GM18907 (cell line): ENCODE measurements at regions not wholly inside any gene's neighbourhood (a gene's known extent, or its start where the extent isn't known, plus 50 kb on each side); places are given as distances from the start of the nearest gene placed in this dataset.

Experiments
- ATAC-seq: cut with Tn5 transposase; IDR thresholded peaks from one replicate; pipeline ENCODE4 v1.9.1; 2021; ENCODE audit warnings: mild to moderate bottlenecking, moderate library complexity; ENCODE audit not compliant: unreplicated experiment

DNA sequence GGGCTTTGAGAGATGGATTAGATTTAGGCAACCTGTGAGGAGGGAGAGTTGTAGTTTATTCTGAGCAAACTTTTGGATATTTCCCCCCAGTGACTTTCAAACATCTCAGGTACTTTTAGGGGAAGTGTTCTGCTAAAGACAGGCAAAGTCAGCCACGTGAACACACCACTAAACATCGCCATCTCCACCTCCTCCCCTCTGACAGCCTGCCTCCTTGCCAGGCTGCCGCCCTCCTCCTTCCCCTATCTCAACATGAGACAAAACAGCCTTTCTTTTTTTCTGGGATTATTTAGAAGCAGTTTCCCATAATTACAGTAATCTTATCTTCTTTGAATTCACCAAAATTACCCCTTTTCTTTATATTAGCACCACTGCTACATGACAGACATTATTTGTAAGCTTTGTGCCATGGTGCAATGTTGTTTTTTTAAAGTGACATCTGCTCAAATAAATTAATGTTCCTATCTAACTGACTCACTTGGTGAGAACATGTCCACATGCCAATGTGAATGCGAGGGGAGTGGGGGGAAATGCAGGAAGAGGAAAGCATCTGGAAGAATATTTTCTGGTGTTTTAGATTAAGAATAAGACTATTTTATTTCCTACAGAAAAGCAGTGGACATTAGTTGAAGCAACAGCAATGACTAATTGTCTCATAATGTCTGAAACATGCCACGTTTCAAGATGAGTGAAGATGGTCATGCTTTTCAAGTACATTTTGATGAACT, 147.8 kb upstream of the ATP1B1 start:
- no peak for ATAC-seq

DNA sequence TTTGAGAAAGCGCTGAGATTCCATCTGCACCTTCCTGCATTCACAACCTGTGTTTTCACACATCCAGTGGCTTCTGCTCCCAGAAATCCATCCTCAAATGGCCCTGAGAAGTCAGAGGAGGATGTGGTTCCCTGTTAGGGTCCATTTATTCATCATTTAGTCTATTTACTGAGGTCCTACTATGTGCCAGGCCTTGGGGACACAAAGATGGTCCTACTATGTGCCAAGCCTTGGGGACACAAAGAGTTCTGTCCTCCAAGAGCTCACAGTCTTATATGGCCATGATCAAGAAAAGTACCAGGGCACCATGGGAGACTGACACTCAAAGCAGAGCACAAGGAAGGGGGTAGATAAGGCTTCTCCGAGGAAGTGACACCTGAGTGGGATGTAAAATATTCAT, 147.1 kb upstream of the ATP1B1 start:
- ATAC-seq = no peak

DNA sequence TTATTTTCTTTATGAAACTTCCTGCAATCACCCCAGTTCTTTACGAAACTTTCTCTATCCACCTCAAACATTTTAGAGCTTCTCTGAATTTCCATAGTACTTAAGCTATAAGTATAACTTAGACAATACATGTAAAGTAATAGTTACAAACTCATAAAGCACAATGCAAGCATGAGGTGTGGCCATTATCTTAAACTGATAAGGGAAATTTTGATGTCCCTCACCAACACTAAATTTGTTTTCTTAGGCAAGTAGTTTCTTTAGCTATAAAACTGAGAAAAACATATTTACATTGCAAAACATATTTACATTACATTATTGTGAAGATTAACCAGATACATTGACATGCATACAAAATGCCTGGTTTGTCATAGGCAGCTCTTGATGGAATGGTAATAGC, 146.4 kb upstream of the ATP1B1 start:
- no peak for ATAC-seq

DNA sequence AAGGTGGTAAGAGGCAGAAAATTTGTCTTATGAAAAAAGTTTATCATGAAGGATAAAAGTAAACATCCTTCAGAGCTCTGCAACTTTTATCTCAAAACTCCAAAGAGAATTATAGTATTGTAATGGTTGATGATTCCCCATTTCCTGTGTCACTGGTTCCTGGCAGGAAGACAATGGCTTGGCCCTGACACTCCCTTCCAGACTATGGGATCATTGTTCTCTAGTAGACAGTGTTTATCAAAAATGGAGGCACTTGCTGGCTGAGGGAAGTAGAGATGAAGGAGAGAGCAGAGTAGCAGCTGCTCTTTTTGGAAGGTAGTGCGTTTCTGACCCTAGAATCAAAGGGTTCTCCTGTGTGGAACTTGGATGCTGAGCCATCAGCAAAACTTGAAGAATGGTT, 145.9 kb upstream of the ATP1B1 start:
- ATAC-seq = no peak

DNA sequence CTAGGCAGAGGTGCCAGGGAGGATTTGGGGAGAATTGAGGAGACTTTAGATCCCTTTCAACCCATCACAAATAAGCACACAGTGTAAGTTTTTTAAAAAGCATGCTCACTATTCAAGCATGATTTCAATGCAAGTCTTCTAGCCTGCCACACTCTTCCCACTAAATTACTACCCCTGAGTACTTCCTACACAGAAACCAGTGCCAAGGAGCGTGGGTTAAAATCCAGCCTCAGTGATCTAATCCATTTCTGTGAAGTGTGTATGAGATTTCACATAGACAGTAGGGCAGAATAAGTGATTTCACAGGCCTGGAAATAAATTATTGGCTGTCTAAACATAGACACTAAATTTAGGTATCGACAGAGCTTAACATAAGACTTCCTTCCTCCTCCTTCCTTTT, 142.9 kb upstream of the ATP1B1 start:
- ATAC-seq = no peak

DNA sequence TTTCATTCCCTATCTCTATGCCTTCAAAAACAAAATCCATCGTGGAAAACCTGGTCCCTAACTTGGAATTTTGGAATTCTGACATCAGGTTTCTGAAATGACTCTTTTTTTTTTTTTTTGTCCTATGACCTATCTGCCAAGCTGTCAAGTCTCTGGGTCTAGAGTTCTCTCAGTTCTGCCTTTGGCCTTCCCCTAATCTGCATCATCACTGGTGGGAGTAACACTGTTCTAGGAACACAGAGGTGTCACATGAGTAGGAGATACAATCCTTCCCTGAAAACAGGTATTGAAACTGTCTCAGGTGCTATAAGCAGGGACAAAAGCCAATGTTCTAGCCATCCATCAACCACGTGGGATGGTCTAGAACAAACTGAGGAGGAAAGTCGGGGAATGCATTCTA, 142.0 kb upstream of the ATP1B1 start:
- ATAC-seq = no peak

DNA sequence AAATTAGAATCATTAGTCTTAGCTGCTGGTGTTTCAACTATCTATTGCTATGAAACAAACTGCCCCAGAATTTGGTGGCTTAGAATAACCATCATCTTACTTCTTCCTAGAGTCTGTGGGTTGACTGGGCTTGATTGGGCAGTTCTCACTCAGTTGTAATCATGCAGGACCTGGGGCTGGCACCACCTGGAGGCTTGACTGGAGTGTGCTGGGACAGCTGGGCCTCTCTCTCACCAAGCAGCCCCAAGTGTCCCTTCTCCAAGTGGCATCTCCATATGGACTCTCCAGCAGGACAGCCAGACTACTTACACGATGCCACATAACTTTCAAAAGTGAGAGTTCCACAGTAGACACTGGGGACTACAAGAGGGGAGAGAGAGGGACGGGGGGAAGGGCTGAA, 140.3 kb upstream of the ATP1B1 start:
- no peak for ATAC-seq

DNA sequence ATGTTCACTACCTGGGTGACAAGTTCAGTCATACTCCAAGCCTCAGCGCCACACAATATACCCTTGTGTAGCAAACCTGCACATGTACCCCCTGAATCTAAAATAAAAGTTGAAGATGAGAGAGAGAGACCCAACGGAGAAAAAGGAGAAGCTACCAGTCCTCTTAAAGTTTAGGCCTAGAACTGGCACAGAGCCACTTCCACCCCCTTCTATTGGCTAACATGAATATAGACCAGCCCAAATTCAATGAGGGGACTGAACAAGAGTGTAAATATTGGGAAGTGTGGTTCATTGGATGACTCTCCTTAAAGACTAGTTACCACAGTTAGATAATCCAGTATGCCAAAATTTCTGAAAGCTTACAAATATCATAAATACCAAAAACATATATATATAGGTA, 139.9 kb upstream of the ATP1B1 start:
- ATAC-seq = no peak

DNA sequence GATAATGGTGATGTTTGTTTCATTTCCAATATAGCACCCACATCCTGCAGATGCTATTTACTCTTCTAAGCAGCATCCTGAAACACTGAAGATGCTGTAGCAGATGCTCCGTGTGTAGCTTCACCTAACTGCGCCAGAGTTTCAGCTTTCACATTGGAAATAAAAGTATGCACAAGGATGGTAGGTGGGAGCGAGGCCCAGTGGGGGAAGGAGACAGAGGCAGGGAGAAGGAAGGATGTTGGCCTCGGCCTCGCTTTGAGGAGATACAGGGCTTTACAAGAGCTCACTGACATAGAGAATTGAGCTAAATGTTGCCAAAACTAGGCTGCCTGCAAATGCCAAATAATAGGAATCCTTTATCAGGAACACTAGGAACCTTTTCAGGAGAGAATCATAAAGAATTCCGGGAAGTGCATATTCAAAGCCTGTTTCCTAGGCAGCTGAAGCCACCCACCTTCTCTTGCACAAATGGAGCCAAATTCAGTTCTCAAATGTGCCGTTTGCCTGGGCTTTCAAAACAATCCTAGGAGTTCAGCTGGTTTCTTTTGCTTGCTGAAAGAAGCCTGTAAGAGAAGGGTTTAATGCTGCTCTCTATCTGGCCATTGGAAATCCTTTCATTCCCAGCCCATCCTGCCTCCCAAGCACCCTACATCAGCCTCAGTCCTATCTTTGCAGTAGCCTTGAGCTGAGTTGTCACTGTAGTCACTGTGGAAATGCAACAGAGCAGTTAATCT, 135.4 kb upstream of the ATP1B1 start:
- no peak for ATAC-seq

DNA sequence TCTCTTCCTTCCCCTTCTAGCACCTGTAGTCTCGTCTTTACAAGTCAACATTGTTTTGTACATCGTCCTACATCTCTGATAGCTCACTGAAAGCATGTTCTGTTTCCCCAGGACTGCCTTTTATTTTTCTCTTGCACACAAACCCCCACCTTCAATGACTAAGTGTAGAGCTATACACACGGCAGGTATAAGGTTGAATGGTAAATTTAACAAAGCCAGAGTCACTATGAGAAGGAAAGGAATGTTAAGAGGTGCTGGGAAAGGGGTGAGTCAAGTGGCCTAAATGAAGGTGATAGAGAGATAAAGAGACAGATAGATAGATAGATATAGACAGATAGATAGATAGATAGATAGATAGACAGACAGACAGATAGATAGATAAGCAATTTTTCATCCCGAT, 134.3 kb upstream of the ATP1B1 start:
- no peak for ATAC-seq

DNA sequence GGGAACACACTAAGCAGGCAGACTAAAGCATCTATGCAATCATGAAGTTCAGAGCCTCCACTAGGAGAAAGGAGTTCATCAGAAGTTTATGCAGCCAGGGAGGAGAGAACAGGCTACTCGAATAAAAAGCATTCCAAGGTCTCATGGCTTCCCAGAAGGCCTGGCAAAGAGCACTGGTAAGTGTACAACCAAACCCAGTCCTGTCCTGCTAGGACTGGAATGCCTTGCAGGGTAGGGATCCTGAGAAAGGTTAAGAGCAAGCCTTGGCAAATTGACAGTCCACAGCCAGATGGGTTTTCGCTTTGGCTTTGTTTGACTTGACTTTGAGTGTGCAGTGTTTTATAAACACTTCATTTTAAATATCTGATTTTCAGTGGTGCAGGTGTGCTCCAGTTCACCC, 133.6 kb upstream of the ATP1B1 start:
- no peak for ATAC-seq

DNA sequence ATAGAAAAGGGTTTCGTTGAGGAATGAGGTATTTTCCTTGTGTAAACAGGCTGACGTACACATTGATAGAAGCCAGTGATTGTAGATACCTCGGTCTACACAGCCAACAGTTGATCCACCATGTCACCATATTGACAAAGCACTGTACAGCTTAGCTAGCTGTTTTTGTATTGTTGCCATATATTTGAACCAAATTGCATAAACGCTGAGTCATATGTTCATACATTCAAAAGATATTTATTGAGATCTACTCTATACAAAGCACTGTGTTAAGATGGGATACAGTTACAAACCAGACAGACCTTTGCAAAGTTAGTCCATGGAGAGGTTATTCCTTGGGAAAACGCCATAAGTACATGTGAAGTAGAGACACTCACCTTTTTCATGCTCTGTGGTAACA, 132.4 kb upstream of the ATP1B1 start:
- ATAC-seq = no peak

DNA sequence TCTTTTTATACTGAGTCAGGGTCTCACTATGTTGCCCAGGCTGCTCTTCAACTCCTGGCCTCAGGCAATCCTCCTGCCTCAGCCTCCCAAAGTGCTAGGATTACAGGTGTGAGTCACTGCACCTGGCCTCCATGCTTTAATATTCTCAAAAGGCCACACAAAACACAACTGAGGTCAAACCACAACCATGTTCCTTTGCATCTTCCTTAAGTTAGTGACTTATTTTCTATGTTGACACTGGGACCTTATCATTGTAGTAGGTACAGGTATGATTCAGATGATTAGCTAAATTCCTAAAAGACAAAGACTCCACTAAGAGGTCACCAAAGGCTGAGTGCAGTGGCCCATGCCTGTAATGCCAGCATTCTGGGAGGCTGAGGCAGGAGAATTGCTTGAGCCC, 131.9 kb upstream of the ATP1B1 start:
- no peak for ATAC-seq

DNA sequence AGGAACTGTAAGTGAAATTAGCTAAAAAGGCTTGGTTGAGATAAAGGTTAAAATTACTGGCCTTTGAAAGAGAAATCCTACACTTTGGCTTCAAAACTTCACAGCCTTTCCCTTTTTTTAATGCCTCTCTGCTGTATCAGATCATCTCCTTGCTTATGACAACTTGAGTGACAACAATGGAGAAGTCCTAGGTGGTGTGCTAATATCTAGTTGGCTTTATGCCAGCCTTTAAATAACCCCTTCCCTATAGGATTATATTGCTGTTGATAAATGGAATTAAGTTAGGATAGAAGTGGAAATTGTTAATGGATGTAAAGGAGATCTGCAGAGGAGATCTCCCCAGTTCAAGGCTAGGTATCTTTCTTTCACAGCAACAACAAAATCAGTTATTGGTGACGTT, 130.2 kb upstream of the ATP1B1 start:
- ATAC-seq = no peak

DNA sequence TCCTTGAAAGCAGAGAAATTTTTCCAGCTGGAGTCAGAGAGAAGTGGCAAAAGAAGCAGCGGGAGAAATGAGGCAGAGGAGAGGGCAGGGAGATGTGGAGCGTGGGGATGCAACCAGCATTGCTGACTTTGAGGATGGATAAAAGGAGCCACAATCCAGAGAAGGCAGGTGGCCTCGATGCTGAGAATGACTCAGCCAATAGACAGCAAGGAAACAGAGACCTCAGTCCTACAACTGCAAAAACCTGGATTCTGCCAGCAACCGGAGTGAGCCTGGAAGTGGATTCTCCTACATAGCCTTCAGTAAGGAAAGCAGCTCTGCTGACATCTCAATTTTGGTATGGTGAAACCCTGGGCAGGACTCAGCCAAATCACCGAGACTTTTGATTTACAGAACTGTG, 128.9 kb upstream of the ATP1B1 start:
- no peak for ATAC-seq

DNA sequence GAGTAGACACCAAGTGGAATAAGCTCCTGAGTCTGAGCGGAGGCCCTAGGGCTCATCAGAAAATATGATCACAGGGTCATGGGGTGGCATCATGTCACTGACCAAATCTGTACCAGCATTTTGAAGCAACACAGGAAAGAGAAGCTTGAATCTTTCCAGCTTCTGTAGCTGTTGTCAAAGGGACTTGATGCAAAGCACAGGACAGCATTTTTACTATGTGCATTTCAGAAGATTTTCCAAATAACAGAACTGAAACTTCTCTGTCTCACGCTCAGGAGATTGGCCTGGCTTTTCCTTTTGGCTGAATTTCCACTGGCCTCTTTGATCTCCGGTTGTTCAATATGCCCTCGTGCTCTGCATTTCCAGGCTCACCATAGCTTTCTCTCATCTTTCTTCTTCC, 127.2 kb upstream of the ATP1B1 start:
- no peak for ATAC-seq

DNA sequence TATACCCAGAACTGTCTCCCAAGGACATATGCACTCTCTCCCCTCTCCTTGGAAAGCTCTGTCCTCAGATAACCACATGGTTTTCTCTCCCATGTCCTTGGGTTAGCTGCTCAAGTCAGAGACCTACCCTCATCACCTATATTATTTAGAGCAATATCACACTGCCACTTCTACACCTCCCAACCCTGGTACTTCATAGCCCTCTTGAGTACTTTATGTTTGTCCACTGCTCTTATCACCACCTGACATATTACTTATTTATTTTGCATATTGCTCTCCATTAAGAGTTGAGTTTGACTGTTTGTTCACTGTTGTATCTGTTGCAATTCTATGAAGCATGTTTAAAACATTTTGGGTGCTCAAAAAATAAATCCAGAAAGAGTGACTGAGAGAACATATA, 126.3 kb upstream of the ATP1B1 start:
- ATAC-seq = no peak

DNA sequence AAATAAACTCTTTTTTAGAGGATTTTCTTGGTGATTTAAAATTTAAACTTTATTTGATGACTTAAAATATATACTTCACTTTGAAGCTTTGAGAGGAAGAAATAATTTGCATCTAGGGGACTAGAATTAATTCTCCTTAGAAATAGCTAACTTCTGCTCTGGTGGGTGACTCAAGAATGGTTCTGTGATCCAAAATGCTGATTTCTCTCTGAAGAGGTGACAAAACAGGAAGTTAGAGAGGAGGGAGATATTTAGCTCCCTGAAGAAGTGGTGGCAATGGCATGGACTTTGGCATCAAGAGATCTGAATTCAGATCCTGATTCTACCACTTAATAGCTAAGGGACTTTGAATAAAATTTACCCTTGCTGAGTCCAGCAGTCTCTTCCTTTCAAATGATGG, 125.8 kb upstream of the ATP1B1 start:
- no peak for ATAC-seq

DNA sequence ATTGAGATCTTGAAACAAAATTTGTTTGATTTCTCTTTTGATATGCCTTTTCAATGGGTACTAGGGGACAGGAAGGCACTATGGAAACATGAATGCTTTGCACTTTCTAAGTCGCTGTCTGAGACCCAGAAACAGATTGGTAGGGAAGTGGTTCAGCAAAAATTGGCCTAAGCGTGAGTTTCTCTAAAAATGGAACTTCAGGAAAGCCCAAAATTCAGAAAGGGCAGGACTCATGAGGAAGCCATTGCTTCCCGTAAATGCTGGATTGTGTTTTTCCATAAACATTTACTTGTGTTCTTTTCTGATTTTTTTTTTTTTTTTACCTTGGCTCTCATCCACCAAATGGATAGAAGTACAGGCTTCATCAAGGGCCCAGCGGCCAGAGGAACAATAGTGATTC, 123.7 kb upstream of the ATP1B1 start:
- ATAC-seq = no peak

DNA sequence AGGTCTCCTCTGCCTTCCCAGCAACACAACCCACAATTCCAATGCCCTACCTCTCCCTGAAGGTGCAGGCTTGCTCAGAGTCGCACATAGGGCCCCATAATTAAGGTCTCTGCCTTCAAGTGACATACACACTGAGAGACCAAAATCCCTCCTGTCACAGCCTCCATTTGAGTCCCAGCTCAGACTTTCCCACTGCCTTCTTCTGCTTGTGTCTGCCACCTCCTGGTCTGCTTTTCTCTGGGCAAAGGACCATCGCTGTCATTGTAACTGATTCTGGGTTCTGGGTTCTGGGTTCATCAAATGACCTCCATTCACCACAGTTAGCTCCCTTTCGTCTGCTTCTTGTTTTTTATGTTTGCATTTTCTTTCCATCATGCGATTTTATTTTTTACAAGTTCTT, 119.2 kb upstream of the ATP1B1 start:
- no peak for ATAC-seq

DNA sequence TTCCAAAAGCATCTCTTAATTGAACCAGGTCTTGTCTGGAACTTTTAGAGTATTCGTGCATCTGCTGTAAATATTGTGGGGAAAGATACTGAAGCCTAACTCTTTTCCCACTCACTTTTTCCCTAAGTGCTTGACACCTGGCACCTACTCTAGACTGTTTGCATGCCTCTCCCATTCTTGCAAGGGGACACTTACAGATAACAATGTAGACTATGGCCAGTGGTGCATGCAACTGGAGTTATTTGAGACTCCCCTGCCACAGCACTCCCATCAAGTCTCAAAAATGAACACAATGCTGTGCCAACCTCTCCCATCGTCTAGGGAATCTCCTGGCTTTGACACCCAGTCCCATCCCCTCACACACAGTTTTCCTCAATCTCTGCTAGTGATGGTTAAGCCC, 118.6 kb upstream of the ATP1B1 start:
- ATAC-seq = no peak

DNA sequence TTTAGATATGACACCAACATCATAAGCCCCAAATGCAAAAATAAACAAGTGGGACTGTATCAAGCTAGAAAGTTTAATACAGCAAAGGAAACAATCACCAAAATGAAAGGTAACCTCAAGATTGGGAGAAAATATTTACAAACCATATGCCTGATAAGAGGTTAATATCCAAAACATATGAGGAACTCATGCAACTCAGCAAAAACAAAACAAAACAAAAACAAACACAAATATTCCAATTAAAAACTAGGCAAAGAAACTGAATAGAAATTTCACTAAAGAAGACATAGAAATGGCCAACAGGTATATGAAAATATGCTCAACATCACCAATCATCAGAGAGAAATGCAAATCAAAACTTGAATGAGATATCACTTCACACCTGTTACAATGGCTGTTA, 116.5 kb upstream of the ATP1B1 start:
- no peak for ATAC-seq
